CD4-positive, alpha-beta memory T cell (primary cell): ENCODE measurements at regions not wholly inside any gene's neighbourhood (a gene's known extent, or its start where the extent isn't known, plus 50 kb on each side); places are given as distances from the start of the nearest gene placed in this dataset.

Source experiments
- CTCF ChIA-PET: fragments of 350-600 bp; sonication (Branson Sonifier 250); formaldehyde crosslinking; loops from one replicate; lab custom pipeline; 2021; ENCODE audit warnings: inconsistent platforms; ENCODE audit not compliant: partially characterized antibody; lab: Charles Lee
- POLR2A ChIA-PET: fragments of 350-600 bp; sonication (Branson Sonifier 250); formaldehyde crosslinking; loops from one replicate; lab custom pipeline; 2021; ENCODE audit not compliant: partially characterized antibody; lab: Charles Lee
- DNase-seq, 5 donors: peaks; one replicate each; pipeline versions ENCODE4 v3.0.0 to v3.0.0-alpha.2; 2020 to 2022; ENCODE audit warnings: mixed read lengths in 1 of 5
- H3K27ac ChIP-seq: one replicate; pipeline ENCODE4 v1.7.0; 2013; ENCODE audit warnings: low read depth, low read length
- H3K27me3 ChIP-seq: 2 replicates; pipeline ENCODE4 v1.7.0; 2013; ENCODE audit warnings: mild to moderate bottlenecking, low read length, moderate library complexity; ENCODE audit not compliant: insufficient read depth
- H3K36me3 ChIP-seq: 2 replicates; pipeline ENCODE4 v1.7.0; 2013; ENCODE audit warnings: mild to moderate bottlenecking, low read length, moderate library complexity; ENCODE audit not compliant: insufficient read depth
- H3K4me1 ChIP-seq: 2 replicates; pipeline ENCODE4 v1.7.0; 2013; ENCODE audit warnings: mild to moderate bottlenecking, low read length, moderate library complexity; ENCODE audit not compliant: insufficient read depth
- H3K4me3 ChIP-seq, 2 donors: one replicate each; pipeline ENCODE4 v1.7.0; 2013; ENCODE audit warnings: low read length in 2 of 2, mild to moderate bottlenecking in 1 of 2
- H3K9me3 ChIP-seq, 2 donors: one replicate each; pipeline ENCODE4 v1.7.0; 2013; ENCODE audit warnings: low read length in 2 of 2, control low read depth in 1 of 2; ENCODE audit not compliant: control insufficient read depth in 1 of 2
- H3K27ac Mint-ChIP-seq, 7 donors: one replicate each; pipeline ENCODE4 v1.8.0; 2020 to 2021; ENCODE audit warnings: mixed read lengths in 7 of 7, mild to moderate bottlenecking in 6 of 7, inconsistent platforms in 3 of 7, moderate library complexity in 3 of 7
- H3K27me3 Mint-ChIP-seq, 2 donors: one replicate each; pipeline ENCODE4 v1.8.0; 2020 to 2021; ENCODE audit warnings: mixed read lengths in 2 of 2
- H3K36me3 Mint-ChIP-seq, 2 donors: one replicate each; pipeline ENCODE4 v1.8.0; 2020 to 2021; ENCODE audit warnings: mixed read lengths in 2 of 2, inconsistent platforms in 1 of 2, mild to moderate bottlenecking in 1 of 2
- H3K4me1 Mint-ChIP-seq, 4 donors: one replicate each; pipeline ENCODE4 v1.8.0; 2020 to 2021; ENCODE audit warnings: mixed read lengths in 4 of 4, mild to moderate bottlenecking in 1 of 4
- H3K4me3 Mint-ChIP-seq, 8 donors: one replicate each; pipeline ENCODE4 v1.8.0; 2020 to 2021; ENCODE audit warnings: mixed read lengths in 8 of 8, mild to moderate bottlenecking in 7 of 8, moderate library complexity in 6 of 8, inconsistent platforms in 3 of 8
- H3K9me3 Mint-ChIP-seq, 8 donors: one replicate each; pipeline ENCODE4 v1.8.0; 2020 to 2021; ENCODE audit warnings: mixed read lengths in 8 of 8, mild to moderate bottlenecking in 5 of 8, inconsistent platforms in 3 of 8, moderate library complexity in 1 of 8
- intact Hi-C: fragments of 100-400 bp; cut with micrococcal nuclease; formaldehyde crosslinking; loops from one replicate; pipeline ENCODE4 v1.15.1; 2023

GRCh38 chr4:26124753-26125321 lies 196.0 kb upstream of the RBPJ start:
- CTCF ChIA-PET, result interaction anchor here (0.7 to 1.2 kb wide), 2 partner anchors 53 to 206 kb away, joined by 3 read pairs; no protein-coding TSS in a partner anchor
- Histone ChIP-seq H3K36me3 (no peaks in the 10 kb centered on the region), H3K9me3 (no peaks in the 10 kb centered on the region), H3K27ac (no peak overlapping the region), H3K4me3 (no peak overlapping the region), H3K4me1 (peaks cover 8% of the 10 kb centered on the region), H3K27me3 (no peaks in the 10 kb centered on the region)
- Mint-ChIP-seq H3K4me1 (peaks cover 5 to 19% (median 11%) of the 10 kb centered on the region in 4 donors), H3K4me3 (no peak overlapping the region), H3K27ac (no peak overlapping the region), H3K9me3 (peaks cover 0 to 9% (median 3%) of the 10 kb centered on the region in 8 donors), H3K36me3 (no peaks in the 10 kb centered on the region), H3K27me3 (peaks cover 0 to 3% of the 10 kb centered on the region in 2 donors)
- DNase-seq, result no peak
- intact Hi-C loops, result no loop called here
- POLR2A ChIA-PET, result no interaction called here

GRCh38 chr4:26126143-26126718 lies 194.6 kb upstream of the RBPJ start:
- intact Hi-C loops, result no loop called here
- POLR2A ChIA-PET, result interaction anchor here (1.2 kb wide), 1 partner anchor 69 kb away, joined by 3 read pairs; no protein-coding TSS in a partner anchor
- Mint-ChIP-seq H3K9me3 (peaks cover 0 to 9% (median 3%) of the 10 kb centered on the region in 8 donors), H3K4me1 (peaks cover 14 to 32% (median 22%) of the 10 kb centered on the region in 4 donors), H3K4me3 (peak overlapping the region in 1 of 8 donors; percentile 5), H3K27me3 (peaks cover 0 to 3% of the 10 kb centered on the region in 2 donors), H3K27ac (peak overlapping the region in 3 of 7 donors; percentile 14 to 66 (median 52)), H3K36me3 (peaks cover 2 to 4% of the 10 kb centered on the region in 2 donors)
- no peak overlapping the region for H3K27ac ChIP-seq
- CTCF ChIA-PET, result no interaction called here
- no peak overlapping the region for H3K4me3 ChIP-seq
- no peaks in the 10 kb centered on the region for H3K9me3 ChIP-seq
- H3K27me3 ChIP-seq, result no peaks in the 10 kb centered on the region
- H3K4me1 ChIP-seq, result peaks cover 20% of the 10 kb centered on the region
- peak in 2 of 5 donors; percentile 21 to 49 for DNase-seq
- H3K36me3 ChIP-seq, result no peaks in the 10 kb centered on the region

- no peak for DNase-seq
- Histone ChIP-seq H3K9me3 (no peaks in the 10 kb centered on the region), H3K4me3 (no peak overlapping the region), H3K4me1 (peaks cover 27% of the 10 kb centered on the region), H3K27me3 (no peaks in the 10 kb centered on the region), H3K36me3 (no peaks in the 10 kb centered on the region), H3K27ac (no peak overlapping the region)
- intact Hi-C loops, result no loop called here
- Mint-ChIP-seq H3K27me3 (peaks cover 0 to 3% of the 10 kb centered on the region in 2 donors), H3K9me3 (peaks cover 0 to 9% (median 3%) of the 10 kb centered on the region in 8 donors), H3K4me1 (peaks cover 17 to 40% (median 29%) of the 10 kb centered on the region in 4 donors), H3K36me3 (peaks cover 2 to 4% of the 10 kb centered on the region in 2 donors), H3K27ac (peak overlapping the region in 1 of 7 donors; percentile 60), H3K4me3 (no peak overlapping the region)
- POLR2A ChIA-PET, result interaction anchor here (1.2 kb wide), 1 partner anchor 68 kb away, joined by 3 read pairs; no protein-coding TSS in a partner anchor
- CTCF ChIA-PET, result interaction anchor here (2.2 kb wide), 1 partner anchor 12 kb away, joined by 6 read pairs; no protein-coding TSS in a partner anchor
These were observed 193.8 kb upstream of the RBPJ start for GRCh38 chr4:26126994-26127393.

GRCh38 chr4:26127851-26128337 lies 192.9 kb upstream of the RBPJ start:
- DNase-seq, result no peak
- Histone ChIP-seq H3K4me3 (no peak overlapping the region), H3K36me3 (no peaks in the 10 kb centered on the region), H3K4me1 (peaks cover 36% of the 10 kb centered on the region), H3K9me3 (no peaks in the 10 kb centered on the region), H3K27me3 (no peaks in the 10 kb centered on the region), H3K27ac (no peak overlapping the region)
- ChIA-PET CTCF (interaction anchor here (1.3 to 2.2 kb wide), 2 partner anchors 11 to 46 kb away, joined by 3 to 6 read pairs; no protein-coding TSS in a partner anchor), POLR2A (interaction anchor here (1.0 kb wide), 1 partner anchor 8 kb away, joined by 3 read pairs; no protein-coding TSS in a partner anchor)
- H3K4me1 Mint-ChIP-seq, result peaks cover 23 to 49% (median 38%) of the 10 kb centered on the region in 4 donors
- intact Hi-C loops, result no loop called here
- H3K36me3 Mint-ChIP-seq, result peaks cover 2 to 4% of the 10 kb centered on the region in 2 donors
- H3K27me3 Mint-ChIP-seq, result peaks cover 0 to 3% of the 10 kb centered on the region in 2 donors
- peak overlapping the region in 2 of 7 donors; percentile 26 to 55 for H3K27ac Mint-ChIP-seq
- H3K9me3 Mint-ChIP-seq, result peaks cover 0 to 9% (median 4%) of the 10 kb centered on the region in 8 donors
- H3K4me3 Mint-ChIP-seq, result no peak overlapping the region

GRCh38 chr4:26130173-26130572 lies 190.6 kb upstream of the RBPJ start:
- Histone ChIP-seq H3K9me3 (no peaks in the 10 kb centered on the region), H3K27ac (peak overlapping the region; percentile 57), H3K36me3 (no peaks in the 10 kb centered on the region), H3K27me3 (no peaks in the 10 kb centered on the region), H3K4me1 (peaks cover 41% of the 10 kb centered on the region), H3K4me3 (no peak overlapping the region)
- peak overlapping the region in 6 of 8 donors; percentile 1 to 61 (median 43) for H3K4me3 Mint-ChIP-seq
- peaks cover 0 to 9% (median 4%) of the 10 kb centered on the region in 8 donors for H3K9me3 Mint-ChIP-seq
- ChIA-PET CTCF (no interaction called here), POLR2A (no interaction called here)
- peak overlapping the region; percentile 31 to 97 (median 92) for H3K27ac Mint-ChIP-seq
- intact Hi-C loops, result loop anchor here (5.0 kb wide), 1 partner anchor 43 kb away; no protein-coding TSS in a partner anchor
- H3K27me3 Mint-ChIP-seq, result peaks cover 0 to 3% of the 10 kb centered on the region in 2 donors
- peaks cover 2 to 4% of the 10 kb centered on the region in 2 donors for H3K36me3 Mint-ChIP-seq
- H3K4me1 Mint-ChIP-seq, result peaks cover 25 to 62% (median 48%) of the 10 kb centered on the region in 4 donors
- DNase-seq, result no peak

- H3K4me1 ChIP-seq, result peaks cover 38% of the 10 kb centered on the region
- DNase-seq, result peak; percentile 47 to 72 (median 70)
- Mint-ChIP-seq H3K4me3 (peak overlapping the region in 7 of 8 donors; percentile 29 to 74 (median 64)), H3K36me3 (peaks cover 2 to 4% of the 10 kb centered on the region in 2 donors), H3K27ac (peak overlapping the region; percentile 85 to 97 (median 92)), H3K4me1 (peaks cover 25 to 60% (median 46%) of the 10 kb centered on the region in 4 donors), H3K9me3 (peaks cover 0 to 9% (median 4%) of the 10 kb centered on the region in 8 donors), H3K27me3 (peaks cover 0 to 3% of the 10 kb centered on the region in 2 donors)
- H3K27me3 ChIP-seq, result no peaks in the 10 kb centered on the region
- ChIA-PET CTCF (no interaction called here), POLR2A (interaction anchor here (1.6 kb wide), 1 partner anchor 43 kb away, joined by 3 read pairs; no protein-coding TSS in a partner anchor)
- intact Hi-C loops, result loop anchor here (5.0 kb wide), 1 partner anchor 44 kb away; no protein-coding TSS in a partner anchor
- H3K36me3 ChIP-seq, result no peaks in the 10 kb centered on the region
- H3K27ac ChIP-seq, result peak overlapping the region; percentile 57
- H3K9me3 ChIP-seq, result no peaks in the 10 kb centered on the region
- no peak overlapping the region for H3K4me3 ChIP-seq
These were observed 189.9 kb upstream of the RBPJ start for GRCh38 chr4:26130841-26131432.
